MCF 10A (cell line): ENCODE measurements at regions not wholly inside any gene's neighbourhood (a gene's known extent, or its start where the extent isn't known, plus 50 kb on each side); places are given as distances from the start of the nearest gene placed in this dataset.

ENCODE experiments used
- BruUV-seq: library from RNA; stranded (reverse); fragments of 400-500 nt; replicated peaks from 2 replicates; lab custom pipeline; 2021; lab: Mats Ljungman, UMichigan
- CTCF ChIA-PET: fragments of 300-600 bp; sonication (Branson Sonifier 250); formaldehyde crosslinking; extraction: SDS; loops from one replicate; lab custom pipeline; 2021; ENCODE audit warnings: antibody characterized with exemption, inconsistent platforms; lab: Yijun Ruan, JAX
- POLR2A ChIA-PET: fragments of 300-600, 350-650 bp; sonication (Branson Sonifier 250); formaldehyde crosslinking; extraction: SDS; loops from one replicate; lab custom pipeline; 2020; ENCODE audit warnings: antibody characterized with exemption, inconsistent platforms; lab: Yijun Ruan, JAX
- DNase-seq: peaks from one replicate; pipeline ENCODE4 v3.0.0-alpha.2; 2018; ENCODE audit not compliant: unreplicated experiment
- H3K27ac Mint-ChIP-seq: one replicate; pipeline ENCODE4 v1.8.0; 2022; ENCODE audit warnings: mild to moderate bottlenecking, low read depth, mixed read lengths; ENCODE audit not compliant: unreplicated experiment
- H3K27me3 Mint-ChIP-seq: one replicate; pipeline ENCODE4 v1.8.0; 2022; ENCODE audit warnings: mixed read lengths; ENCODE audit not compliant: insufficient read depth, unreplicated experiment
- H3K36me3 Mint-ChIP-seq: one replicate; pipeline ENCODE4 v1.8.0; 2022; ENCODE audit warnings: mild to moderate bottlenecking, moderate library complexity, mixed read lengths; ENCODE audit not compliant: insufficient read depth, unreplicated experiment
- H3K4me1 Mint-ChIP-seq: one replicate; pipeline ENCODE4 v1.8.0; 2022; ENCODE audit warnings: mixed read lengths; ENCODE audit not compliant: insufficient read depth, unreplicated experiment
- H3K4me3 Mint-ChIP-seq: one replicate; pipeline ENCODE4 v1.8.0; 2022; ENCODE audit warnings: mild to moderate bottlenecking, moderate library complexity, mixed read lengths; ENCODE audit not compliant: unreplicated experiment
- H3K9me3 Mint-ChIP-seq: one replicate; pipeline ENCODE4 v1.8.0; 2022; ENCODE audit warnings: mixed read lengths; ENCODE audit not compliant: unreplicated experiment
- intact Hi-C: fragments of 100-400 bp; cut with micrococcal nuclease; formaldehyde crosslinking; loops from 2 replicates; pipeline ENCODE4 v1.14.1; 2022
- TF ChIP-seq, protein P1 (sequence below): fragments of 200-600 bp; IDR thresholded peaks from one replicate; pipeline ENCODE4 v1.8.0; 2022; ENCODE audit warnings: antibody characterized with exemption, mild to moderate bottlenecking; ENCODE audit not compliant: unreplicated experiment

DNA sequence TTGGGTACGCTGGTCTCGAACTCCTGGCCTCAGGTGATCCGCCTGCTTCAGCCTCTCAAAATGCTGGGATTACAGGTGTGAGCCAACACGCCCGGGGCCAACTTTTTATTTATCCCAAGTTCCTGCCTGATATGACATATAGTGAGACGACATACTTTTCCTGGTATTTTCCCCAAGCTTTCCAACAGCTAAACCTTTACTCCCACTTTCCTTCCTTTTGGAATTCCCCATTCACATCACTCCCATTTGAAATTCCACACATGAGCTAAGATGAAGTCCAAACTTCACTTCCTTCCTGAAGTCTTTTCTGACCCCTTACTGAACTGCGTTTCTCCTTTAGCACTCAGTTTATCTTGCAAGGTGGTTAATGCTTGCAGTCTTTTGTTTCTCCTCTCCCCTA lies 64.1 kb downstream of the S1PR1 start:
- BruUV-seq: no TSS peak
- POLR2A ChIA-PET: no interaction called here
- Mint-ChIP-seq H3K4me3 (no peak overlapping the region), H3K27ac (no peak overlapping the region), H3K9me3 (no peaks in the 10 kb centered on the region), H3K27me3 (peaks cover 71% of the 10 kb centered on the region), H3K36me3 (no peaks in the 10 kb centered on the region), H3K4me1 (no peaks in the 10 kb centered on the region)
- intact Hi-C loops: no loop called here
- DNase-seq: no peak
- TF ChIP-seq, protein P1, sequence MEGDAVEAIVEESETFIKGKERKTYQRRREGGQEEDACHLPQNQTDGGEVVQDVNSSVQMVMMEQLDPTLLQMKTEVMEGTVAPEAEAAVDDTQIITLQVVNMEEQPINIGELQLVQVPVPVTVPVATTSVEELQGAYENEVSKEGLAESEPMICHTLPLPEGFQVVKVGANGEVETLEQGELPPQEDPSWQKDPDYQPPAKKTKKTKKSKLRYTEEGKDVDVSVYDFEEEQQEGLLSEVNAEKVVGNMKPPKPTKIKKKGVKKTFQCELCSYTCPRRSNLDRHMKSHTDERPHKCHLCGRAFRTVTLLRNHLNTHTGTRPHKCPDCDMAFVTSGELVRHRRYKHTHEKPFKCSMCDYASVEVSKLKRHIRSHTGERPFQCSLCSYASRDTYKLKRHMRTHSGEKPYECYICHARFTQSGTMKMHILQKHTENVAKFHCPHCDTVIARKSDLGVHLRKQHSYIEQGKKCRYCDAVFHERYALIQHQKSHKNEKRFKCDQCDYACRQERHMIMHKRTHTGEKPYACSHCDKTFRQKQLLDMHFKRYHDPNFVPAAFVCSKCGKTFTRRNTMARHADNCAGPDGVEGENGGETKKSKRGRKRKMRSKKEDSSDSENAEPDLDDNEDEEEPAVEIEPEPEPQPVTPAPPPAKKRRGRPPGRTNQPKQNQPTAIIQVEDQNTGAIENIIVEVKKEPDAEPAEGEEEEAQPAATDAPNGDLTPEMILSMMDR: no peak
- CTCF ChIA-PET: interaction anchor here (1.3 to 7.8 kb wide), 5 partner anchors 8 to 138 kb away, joined by 4 to 56 read pairs (median 29); no protein-coding TSS in a partner anchor

DNA sequence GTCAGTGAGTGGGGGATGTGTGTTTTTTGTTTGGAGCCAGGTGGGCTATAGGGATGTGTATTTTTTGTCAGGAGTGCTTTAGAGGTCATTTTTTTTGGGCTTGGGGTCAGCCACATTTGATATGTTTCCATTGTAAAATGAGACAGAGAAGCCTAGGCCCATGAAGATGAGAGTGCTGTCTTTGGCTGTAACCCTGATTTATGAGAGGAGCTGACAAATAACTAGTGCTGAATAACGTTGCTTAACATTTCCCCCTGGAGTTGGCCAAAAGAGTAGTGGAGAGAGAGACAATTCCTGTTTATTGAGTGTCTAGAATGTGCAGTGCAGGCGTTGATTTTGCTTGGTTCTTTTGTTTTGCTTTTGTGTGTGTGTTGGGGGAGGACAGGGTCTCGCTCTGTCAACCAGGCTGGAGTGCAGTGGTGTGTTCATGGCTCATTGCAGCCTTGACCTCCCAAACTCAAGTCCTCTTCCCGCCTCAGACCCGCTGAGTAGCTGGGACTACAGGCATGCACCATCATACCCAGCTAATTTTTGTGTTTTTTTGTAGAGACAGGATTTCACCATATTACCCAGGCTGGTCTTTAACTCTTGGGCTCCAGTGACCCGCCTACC lies 64.7 kb downstream of the S1PR1 start:
- DNase-seq: no peak
- H3K27ac Mint-ChIP-seq: no peak overlapping the region
- no peaks in the 10 kb centered on the region for H3K4me1 Mint-ChIP-seq
- TF ChIP-seq, protein P1: no peak
- intact Hi-C loops: no loop called here
- no peak overlapping the region for H3K4me3 Mint-ChIP-seq
- H3K9me3 Mint-ChIP-seq: no peaks in the 10 kb centered on the region
- H3K27me3 Mint-ChIP-seq: peaks cover 76% of the 10 kb centered on the region
- ChIA-PET CTCF (interaction anchor here (0.6 to 7.8 kb wide), 7 partner anchors 8 to 137 kb away, joined by 3 to 56 read pairs (median 5); no protein-coding TSS in a partner anchor), POLR2A (no interaction called here)
- H3K36me3 Mint-ChIP-seq: no peaks in the 10 kb centered on the region
- BruUV-seq: no TSS peak

DNA sequence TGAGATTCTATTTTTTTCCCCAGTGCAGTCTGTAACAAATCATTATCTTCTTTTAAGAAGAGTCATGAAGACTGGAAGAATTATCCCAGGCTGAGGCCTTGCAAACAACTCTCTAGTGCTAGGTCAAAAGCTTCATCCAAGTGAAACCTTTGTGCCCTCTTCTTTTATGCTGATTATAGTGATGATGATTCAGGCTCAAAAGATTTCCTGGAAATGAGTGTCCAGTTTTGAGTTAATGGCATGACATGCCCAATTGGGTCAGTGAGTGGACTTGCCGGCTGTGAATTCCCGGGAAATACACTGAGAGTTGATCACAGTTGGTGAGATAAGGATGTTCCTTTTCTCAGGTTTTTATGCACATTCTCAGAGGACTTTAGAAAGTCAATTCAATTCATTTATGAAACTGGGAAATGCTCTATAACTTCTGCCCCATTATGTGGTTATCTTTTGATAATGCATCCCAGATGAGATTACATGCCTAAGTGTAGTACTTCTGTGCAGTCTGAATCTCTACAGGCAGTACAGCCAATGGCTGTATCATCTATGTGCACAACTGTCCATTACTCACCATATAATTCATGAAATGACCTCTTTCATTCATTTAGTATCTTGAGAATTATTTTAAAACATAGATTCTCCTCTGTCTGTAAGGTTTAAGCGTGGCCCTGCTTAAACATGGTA lies 66.2 kb downstream of the S1PR1 start:
- CTCF ChIA-PET: interaction anchor here (1.0 to 7.8 kb wide), 3 partner anchors 15 to 55 kb away, joined by 4 to 56 read pairs (median 32); no protein-coding TSS in a partner anchor
- intact Hi-C loops: no loop called here
- POLR2A ChIA-PET: interaction anchor here (0.6 kb wide), 1 partner anchor 69 kb away, joined by 3 read pairs; no protein-coding TSS in a partner anchor

More for the DNA sequence above, 66.2 kb downstream of the S1PR1 start:
- no TSS peak for BruUV-seq
- TF ChIP-seq, protein P1: no peak
- Mint-ChIP-seq H3K27ac (no peak overlapping the region), H3K27me3 (peaks cover 86% of the 10 kb centered on the region), H3K4me3 (no peak overlapping the region), H3K4me1 (no peaks in the 10 kb centered on the region), H3K9me3 (no peaks in the 10 kb centered on the region), H3K36me3 (no peaks in the 10 kb centered on the region)
- DNase-seq: no peak
